Loucy (cell line): ENCODE measurements at regions not wholly inside any gene's neighbourhood (a gene's known extent, or its start where the extent isn't known, plus 50 kb on each side); places are given as distances from the start of the nearest gene placed in this dataset.

Experiments used
- H2AFZ ChIP-seq: fragments of 200-600 bp; sonication (generic); 2 replicates; pipeline ENCODE4 v1.6.0; 2016; ENCODE audit warnings: antibody characterized with exemption, mild to moderate bottlenecking, low read length, moderate library complexity
- H3F3A ChIP-seq: fragments of 200-600 bp; 2 replicates; pipeline ENCODE4 v1.6.0; 2016; ENCODE audit warnings: antibody characterized with exemption, low read depth, mild to moderate bottlenecking
- H3K27me3 ChIP-seq: fragments of 200-600 bp; sonication (generic); 2 replicates; pipeline ENCODE4 v1.6.1; 2014; ENCODE audit warnings: low read length, mild to moderate bottlenecking; ENCODE audit not compliant: insufficient read depth, poor library complexity, severe bottlenecking
- H3K36me3 ChIP-seq: fragments of 200-600 bp; sonication (generic); 2 replicates; pipeline ENCODE4 v1.6.1; 2016; ENCODE audit warnings: low read length; ENCODE audit not compliant: insufficient read depth
- H3K4me1 ChIP-seq: fragments of 200-600 bp; sonication (generic); 2 replicates; pipeline ENCODE4 v1.5.1; 2014; ENCODE audit warnings: low read length, mild to moderate bottlenecking; ENCODE audit not compliant: insufficient read depth, poor library complexity, severe bottlenecking
- H3K4me2 ChIP-seq: fragments of 200-600 bp; sonication (generic); 2 replicates; pipeline ENCODE4 v1.6.0; 2014; ENCODE audit warnings: antibody characterized with exemption, low read length, low read depth, mild to moderate bottlenecking; ENCODE audit not compliant: poor library complexity, severe bottlenecking
- H3K4me3 ChIP-seq: fragments of 200-600 bp; sonication (generic); 2 replicates; pipeline ENCODE4 v1.5.1; 2014; ENCODE audit warnings: low read length, mild to moderate bottlenecking, mixed read lengths; ENCODE audit not compliant: poor library complexity, severe bottlenecking
- H3K79me2 ChIP-seq: fragments of 200-600 bp; sonication (generic); 2 replicates; pipeline ENCODE4 v1.6.1; 2014; ENCODE audit warnings: low read length; ENCODE audit not compliant: insufficient read depth
- H3K9ac ChIP-seq: fragments of 200-600 bp; sonication (generic); 2 replicates; pipeline ENCODE4 v1.6.0; 2014; ENCODE audit warnings: mild to moderate bottlenecking, low read depth, low read length, moderate library complexity; ENCODE audit not compliant: poor library complexity, severe bottlenecking
- H3K9me2 ChIP-seq: fragments of 200-600 bp; sonication (generic); replicated peaks from 2 replicates; pipeline ENCODE4 v1.6.1; 2016; ENCODE audit warnings: low read depth, low read length, mixed read lengths
- H3K9me3 ChIP-seq: fragments of 200-600 bp; sonication (generic); 2 replicates; pipeline ENCODE4 v1.6.1; 2014; ENCODE audit warnings: mild to moderate bottlenecking, antibody characterized with exemption, low read length, low read depth; ENCODE audit not compliant: insufficient read depth
- H4K20me1 ChIP-seq: fragments of 200-600 bp; sonication (generic); 2 replicates; pipeline ENCODE4 v1.6.0; 2014; ENCODE audit warnings: antibody characterized with exemption, low read length, mild to moderate bottlenecking; ENCODE audit not compliant: insufficient read depth, poor library complexity, severe bottlenecking
- CTCF ChIP-seq: fragments of 200-600 bp; sonication (generic); conservative IDR thresholded peaks from 2 replicates; pipeline ENCODE4 v1.5.1; 2014; ENCODE audit warnings: mild to moderate bottlenecking, antibody characterized with exemption, low read length
- EZH2phosphoT487 ChIP-seq: fragments of 200-600 bp; IDR thresholded peaks from 2 replicates; pipeline ENCODE4 v1.6.1; 2018; ENCODE audit warnings: antibody characterized with exemption, mild to moderate bottlenecking, moderate library complexity, borderline replicate concordance

- Histone ChIP-seq H3K4me2 (no peak overlapping the region), H3K4me1 (no peaks in the 10 kb centered on the region)
Observed at GRCh38 chr4:11535333-11535732, 106.6 kb upstream of the HS3ST1 start.

GRCh38 chr4:11534623-11535302 lies 106.1 kb upstream of the HS3ST1 start:
- Histone ChIP-seq H3K79me2 (no peaks in the 10 kb centered on the region), H3F3A (no peaks in the 10 kb centered on the region), H3K4me3 (no peak overlapping the region), H3K36me3 (no peaks in the 10 kb centered on the region), H3K9me3 (no peaks in the 10 kb centered on the region), H2AFZ (no peak overlapping the region), H3K4me2 (no peak overlapping the region), H4K20me1 (no peaks in the 10 kb centered on the region), H3K27me3 (no peaks in the 10 kb centered on the region), H3K9ac (no peak overlapping the region), H3K4me1 (no peaks in the 10 kb centered on the region), H3K9me2 (no peaks in the 10 kb centered on the region)
- TF ChIP-seq EZH2phosphoT487 (no peak), CTCF (no peak)

More at GRCh38 chr4:11535333-11535732, 106.6 kb upstream of the HS3ST1 start:
- Histone ChIP-seq H3K9me2 (no peaks in the 10 kb centered on the region), H2AFZ (no peak overlapping the region), H3K27me3 (no peaks in the 10 kb centered on the region), H3F3A (no peaks in the 10 kb centered on the region), H3K36me3 (no peaks in the 10 kb centered on the region), H4K20me1 (no peaks in the 10 kb centered on the region), H3K9ac (no peak overlapping the region), H3K4me3 (no peak overlapping the region), H3K79me2 (no peaks in the 10 kb centered on the region), H3K9me3 (no peaks in the 10 kb centered on the region)
- TF ChIP-seq CTCF (no peak), EZH2phosphoT487 (no peak)

- Histone ChIP-seq H3K9me2 (no peaks in the 10 kb centered on the region), H2AFZ (no peak overlapping the region), H3K4me1 (no peaks in the 10 kb centered on the region), H3K4me3 (no peak overlapping the region), H3K36me3 (no peaks in the 10 kb centered on the region), H3K9ac (no peak overlapping the region), H3K79me2 (no peaks in the 10 kb centered on the region), H3K9me3 (no peaks in the 10 kb centered on the region), H3K27me3 (no peaks in the 10 kb centered on the region), H4K20me1 (no peaks in the 10 kb centered on the region), H3K4me2 (no peak overlapping the region), H3F3A (no peaks in the 10 kb centered on the region)
- no peak for TF ChIP-seq EZH2phosphoT487
- no peak for TF ChIP-seq CTCF
Observed at GRCh38 chr4:11532138-11532537, 103.4 kb upstream of the HS3ST1 start.
